ENCODE measurements at regions not wholly inside any gene's neighbourhood (a gene's known extent, or its start where the extent isn't known, plus 50 kb on each side); places are given as distances from the start of the nearest gene placed in this dataset.

DNA sequence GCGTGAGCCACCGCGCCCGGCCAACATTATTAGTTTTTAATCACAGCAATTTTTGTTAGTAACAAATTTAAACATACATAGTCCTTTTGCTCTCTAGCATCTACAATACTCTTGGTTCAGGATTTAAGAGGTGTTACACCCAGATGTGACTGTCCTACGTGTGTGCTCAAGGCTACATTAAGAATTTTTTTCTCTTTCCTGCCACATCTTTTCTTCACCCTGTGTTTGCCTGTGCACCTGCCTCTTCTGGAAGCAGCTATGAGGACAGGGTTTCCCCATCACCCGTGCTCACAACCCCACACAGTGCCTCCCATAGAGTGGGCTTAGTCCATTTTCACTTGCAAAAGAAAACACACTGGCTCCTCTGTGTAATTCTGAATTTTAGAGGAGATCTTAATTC lies 186.7 kb upstream of the KLF6 start:
- no peak for TF ChIP-seq CTCF (IDR thresholded peaks at IDR 0.05)
- no peak for TF ChIP-seq REST (IDR thresholded peaks at IDR 0.05; ENCODE audit: insufficient read depth in 1 of 2, low read depth in 2 of 2, low read length in 1 of 2)
- no peak for TF ChIP-seq POLR2AphosphoS5 (IDR thresholded peaks at IDR 0.05; ENCODE audit: low read depth, low read length)
- TF ChIP-seq TCF7L2 (IDR thresholded peaks at IDR 0.05; ENCODE audit: low read depth, low read length): no peak

Measured in Panc1 (cell line).